NCI-H82 (cell line): ENCODE measurements at regions not wholly inside any gene's neighbourhood (a gene's known extent, or its start where the extent isn't known, plus 50 kb on each side); places are given as distances from the start of the nearest gene placed in this dataset.

Experiments
- DNase-seq: peaks from one replicate; lab custom pipeline; 2025; lab: John Stamatoyannopoulos, UW

DNA sequence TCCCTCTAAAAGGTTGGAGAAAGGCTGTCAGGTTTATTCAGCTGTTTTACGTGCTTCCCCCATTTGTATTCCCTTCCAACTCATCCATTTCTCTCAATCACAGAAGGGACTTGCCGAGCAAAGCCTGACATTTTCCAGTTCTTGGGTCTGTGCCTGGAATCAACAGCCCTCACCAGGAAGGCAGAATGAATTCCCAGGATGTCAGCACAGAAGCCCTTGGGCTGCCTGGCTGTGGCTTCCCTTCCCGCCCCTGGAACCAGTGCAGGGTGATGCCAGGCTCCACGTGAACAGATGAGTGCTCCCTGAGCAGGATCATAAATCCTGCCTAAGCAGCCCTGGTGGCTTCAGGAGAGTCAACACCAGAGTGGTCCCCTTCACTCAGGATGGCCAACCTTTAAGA lies 86.1 kb upstream of the CD83 start:
- DNase-seq: no peak

DNA sequence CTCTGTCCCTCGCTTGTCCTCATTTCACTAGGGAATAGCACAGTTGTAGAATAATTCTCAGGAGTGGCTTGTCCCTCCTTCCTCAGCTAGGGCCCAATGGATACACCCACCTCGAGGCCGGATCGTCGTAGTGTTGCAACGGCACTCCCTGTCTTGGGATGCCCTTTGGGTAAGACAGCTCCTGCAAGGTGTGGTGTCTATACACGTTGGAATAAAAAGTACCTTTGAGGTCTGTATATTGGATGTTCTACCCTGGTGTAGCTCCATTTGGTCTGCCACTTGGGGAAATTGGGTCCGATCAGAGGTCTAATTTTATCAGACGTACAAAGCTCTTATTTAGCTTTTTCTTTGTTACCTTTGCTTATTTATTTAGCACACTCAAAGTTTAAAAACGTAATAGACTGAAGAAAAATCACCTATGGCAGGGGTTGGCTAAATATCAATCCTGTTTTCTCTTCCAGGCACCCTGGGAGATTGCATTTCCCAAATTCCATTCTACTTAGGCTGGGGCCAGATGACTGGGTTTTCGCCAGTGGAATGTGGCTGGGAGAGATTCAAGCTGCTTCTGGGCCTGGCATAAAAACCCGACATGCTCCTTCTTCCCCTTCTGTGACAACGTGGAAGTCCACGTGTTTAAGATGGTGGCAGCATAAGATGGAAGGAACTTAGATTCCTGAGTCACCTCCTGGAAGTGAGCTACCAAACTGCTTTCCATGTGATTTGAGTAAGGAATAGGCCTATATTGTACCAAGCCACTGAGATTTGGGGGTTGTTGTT lies 82.3 kb upstream of the CD83 start:
- DNase-seq: no peak

DNA sequence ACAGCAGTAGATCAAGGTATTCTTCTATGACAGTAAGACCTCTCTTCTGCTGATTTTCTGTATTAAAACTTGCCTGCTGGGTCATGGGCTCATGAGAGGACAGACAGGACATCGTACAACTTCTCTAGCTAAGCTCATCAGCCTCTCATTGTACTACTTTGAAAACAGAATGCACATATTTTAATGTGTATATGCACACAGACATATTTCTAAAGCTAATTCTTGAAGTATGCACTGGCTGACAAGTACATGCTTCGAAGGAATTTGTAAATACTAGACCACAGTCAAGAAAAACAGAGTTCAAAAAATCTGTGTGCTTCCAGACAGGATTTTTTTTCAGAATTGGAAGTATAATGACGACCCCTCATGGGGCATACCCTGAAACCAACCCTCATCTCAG lies 81.7 kb upstream of the CD83 start:
- no peak for DNase-seq

DNA sequence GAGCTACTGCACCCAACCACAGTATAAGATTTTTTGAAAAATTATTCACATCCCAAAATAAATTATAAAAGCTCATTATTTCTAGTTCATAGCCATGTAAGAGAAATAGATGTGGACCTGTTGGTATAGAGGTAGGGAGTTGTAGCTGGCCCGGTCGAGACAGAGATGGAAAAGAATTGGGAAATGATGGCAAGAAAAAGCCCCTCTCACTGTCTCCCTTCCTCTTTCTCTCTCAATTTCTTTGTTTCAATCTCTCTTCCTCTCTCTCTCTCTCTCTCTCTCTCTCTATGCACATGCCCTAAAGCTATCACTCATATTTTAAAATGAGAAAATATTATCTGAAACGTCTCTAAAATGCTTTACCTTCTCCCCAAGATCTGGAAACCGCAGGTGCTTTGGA lies 80.7 kb upstream of the CD83 start:
- no peak for DNase-seq

DNA sequence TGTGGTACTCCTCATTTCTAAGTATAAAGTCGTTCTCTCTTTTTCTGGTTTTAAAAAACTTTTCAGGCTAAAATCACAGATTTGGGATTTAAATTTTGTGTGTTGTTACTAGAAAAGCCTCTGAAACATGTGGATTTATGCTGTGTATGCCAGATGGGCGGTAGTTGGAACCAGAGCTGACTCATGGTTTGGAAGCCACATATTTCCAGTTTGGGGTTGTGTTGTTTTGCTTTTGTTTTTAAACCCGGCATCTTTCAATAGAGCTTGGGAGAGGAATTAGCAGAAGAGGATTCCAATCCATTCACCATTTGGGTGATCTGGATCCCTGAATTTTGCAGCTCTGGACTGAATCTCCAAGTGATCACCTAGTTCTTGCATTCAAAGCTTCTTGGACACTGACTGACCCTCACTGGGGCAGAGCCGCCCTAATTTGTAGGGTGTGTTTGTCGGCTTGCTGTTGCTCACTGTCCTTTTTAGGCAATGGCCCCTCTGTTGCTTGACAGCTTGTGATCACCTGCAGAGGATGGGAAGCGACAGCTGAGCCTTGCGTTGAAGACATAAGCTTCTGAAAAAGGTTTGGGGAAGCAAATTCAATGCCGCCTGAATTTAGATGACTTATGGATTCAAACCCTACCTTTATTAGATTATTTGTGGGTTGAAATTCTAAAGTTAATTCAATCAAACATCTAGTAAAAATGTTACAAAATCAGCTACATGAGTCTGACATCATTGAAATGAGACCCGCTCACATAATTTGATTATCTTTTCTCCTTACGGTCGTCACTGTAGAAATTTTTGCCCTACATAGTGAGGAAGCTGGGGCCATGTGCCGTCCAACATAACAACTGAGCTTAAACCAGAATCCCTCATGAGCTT lies 79.9 kb upstream of the CD83 start:
- DNase-seq: peak; percentile 52

DNA sequence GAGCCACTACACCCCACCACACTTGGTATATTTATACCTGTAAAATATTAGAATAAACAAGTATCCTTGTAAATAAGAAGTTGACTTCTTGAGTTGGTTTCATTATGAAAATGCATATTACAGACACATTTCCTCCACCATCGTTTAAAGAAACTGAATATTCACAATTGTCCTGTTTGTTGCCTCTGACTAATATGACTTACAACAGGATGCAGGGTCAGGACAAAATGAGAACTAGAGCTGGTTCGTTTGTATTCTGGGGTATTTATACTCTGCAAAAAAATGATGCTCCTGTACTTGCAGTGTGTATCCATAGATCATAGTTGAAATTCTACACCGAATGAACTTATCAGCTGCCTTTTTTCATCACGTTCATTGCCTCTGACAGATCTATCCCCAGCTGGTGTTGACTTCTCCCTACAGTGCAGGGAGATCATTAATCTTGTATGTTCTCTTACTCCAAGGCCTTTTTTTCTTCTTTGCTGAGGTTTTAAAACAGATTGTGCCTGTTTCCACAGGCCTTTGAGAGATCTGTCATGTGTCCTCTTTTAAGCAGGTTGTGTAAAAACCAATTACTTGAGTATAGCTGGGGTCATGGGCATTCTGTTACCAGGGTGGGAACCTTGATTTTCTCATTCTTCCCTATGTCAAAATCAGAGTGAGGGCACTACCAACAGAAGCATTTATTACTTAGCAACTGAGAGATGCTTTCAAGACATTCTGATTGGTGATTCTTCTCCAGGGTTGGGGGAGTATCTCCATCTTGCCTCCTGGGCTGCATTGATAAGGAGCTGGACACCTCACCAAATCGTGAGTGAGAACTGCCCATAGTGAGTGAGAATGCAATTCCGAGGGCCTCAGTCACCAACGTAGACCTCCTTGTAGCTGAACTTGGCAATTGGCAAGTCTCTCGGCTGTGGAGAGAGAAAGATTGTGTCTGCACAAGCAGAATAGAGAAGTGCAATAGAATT lies 78.8 kb upstream of the CD83 start:
- peak; percentile 65 for DNase-seq

DNA sequence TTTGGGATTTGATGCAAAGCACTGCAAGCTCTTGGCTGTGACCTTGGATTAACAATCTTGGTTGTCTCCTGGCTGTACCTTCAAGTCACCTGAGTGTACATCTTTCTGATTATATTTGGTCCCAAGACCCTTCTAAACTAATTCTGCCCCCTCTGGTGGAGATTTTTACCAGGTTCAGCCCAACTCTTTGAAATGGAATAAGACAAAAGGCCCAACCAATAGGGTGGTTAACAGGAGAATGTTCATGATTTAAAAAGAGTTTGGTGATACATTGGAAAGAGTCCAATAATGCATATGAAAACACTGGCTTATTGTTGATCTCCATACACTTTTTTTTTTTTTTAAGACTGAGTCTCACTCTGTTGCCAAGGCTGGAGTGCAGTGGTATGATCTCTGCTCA lies 77.5 kb upstream of the CD83 start:
- no peak for DNase-seq

DNA sequence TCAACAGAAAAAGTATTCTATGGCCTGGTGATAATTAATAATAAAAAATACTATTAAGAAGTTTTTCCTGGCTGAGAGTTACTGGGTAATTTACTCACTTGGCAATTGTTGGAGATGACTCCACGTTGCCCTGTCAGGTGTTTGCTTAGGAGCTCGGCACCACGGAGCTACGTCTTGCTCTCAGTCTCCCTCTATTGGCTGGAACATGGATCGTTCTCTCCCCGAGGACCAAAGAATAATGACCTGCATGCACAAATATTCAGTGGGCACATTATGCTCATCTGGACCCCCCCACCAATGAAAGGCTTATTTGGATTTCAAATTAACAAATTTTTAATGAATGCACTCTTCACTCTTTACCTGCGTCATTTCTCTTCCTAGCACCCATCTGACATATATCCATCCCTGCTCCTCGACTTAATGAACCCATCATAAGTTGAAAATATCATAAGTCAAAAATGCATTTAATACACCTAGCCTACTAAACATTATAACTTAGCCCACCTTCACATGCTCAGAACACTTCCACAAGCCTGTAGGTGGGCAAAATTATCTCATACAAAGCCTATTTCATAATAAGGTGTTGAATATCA lies 71.0 kb upstream of the CD83 start:
- peak; percentile 79 for DNase-seq

DNA sequence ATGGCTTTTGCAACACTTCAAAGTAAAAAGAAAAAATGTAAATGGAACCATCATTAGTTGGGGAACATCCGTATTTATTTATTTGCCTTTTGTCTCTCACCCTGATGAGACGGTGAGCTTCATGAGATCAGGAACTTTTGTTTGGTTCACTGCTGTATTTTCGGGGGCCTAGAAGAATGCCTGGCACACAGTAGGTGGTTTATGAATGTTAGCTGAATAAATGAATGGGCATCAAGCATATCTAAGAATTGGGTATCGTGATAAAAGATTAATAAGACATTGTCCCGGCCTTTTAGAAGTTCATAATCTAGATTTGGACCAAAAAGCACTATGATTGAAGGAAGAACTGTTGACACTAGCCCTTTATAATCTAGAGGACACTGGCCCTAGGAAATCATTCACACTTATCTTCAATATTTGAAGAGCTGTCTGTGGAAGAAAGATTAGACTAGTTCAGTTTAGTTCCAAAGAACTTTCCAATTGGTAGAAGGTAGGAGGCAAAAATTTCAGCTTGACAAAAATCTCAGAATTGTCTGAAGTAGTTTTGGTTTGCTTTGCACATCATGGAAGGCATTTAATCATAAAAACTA lies 70.3 kb upstream of the CD83 start:
- no peak for DNase-seq

DNA sequence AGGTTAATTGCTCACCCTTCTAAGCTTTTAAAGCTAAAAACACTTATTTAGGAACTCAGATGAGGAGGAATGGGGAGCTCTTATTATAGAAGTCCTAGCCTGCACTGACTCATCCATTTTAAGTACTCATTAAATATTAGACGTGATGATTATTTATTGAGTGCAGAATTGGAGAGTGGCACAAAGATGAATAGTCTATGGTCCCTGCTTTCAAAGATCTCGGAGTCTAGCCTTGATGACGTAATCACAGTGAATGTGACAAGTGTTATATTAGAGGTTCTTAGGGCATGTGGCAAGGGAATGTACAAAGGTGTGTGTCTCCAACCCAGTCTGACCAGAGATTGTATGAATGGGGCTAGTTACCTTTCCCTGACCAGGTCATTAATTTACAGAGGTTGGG lies 68.7 kb upstream of the CD83 start:
- no peak for DNase-seq

DNA sequence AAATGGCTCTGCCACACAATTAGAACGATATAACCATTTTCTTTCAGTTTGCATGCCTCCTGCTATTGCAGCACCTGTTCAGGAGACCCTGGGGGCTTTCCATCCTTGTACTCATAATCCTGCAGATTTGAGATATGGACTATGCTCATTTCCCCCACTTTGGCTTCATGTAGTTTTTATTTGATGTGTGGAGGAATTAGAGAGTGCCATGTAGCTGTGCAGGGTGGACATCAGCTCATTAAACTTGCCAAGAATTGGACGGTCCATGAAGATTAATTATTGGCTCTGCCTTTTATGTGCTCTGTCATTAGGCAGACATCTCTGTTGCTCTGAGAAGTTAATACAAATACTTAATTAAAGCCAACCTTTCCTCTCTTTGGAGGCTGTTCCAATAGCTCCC lies 66.2 kb upstream of the CD83 start:
- DNase-seq: no peak

DNA sequence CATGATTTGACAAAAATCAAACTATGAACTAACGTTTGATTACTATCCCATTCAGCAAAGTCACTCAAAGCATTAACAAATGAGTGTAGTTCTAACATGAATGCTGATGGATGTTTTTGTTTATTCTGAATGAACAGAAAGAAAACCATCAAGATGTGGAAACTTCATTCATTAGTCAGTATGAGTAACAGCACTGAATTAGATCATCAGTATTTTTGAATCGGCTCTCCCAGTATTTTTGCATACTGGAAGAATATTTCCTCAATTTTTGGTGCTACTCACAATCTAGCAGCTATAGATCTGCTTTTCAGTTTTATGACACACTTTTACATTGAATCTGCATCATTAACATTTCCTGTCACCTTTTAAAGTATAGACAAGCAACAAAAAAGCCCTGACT lies 63.8 kb upstream of the CD83 start:
- no peak for DNase-seq

DNA sequence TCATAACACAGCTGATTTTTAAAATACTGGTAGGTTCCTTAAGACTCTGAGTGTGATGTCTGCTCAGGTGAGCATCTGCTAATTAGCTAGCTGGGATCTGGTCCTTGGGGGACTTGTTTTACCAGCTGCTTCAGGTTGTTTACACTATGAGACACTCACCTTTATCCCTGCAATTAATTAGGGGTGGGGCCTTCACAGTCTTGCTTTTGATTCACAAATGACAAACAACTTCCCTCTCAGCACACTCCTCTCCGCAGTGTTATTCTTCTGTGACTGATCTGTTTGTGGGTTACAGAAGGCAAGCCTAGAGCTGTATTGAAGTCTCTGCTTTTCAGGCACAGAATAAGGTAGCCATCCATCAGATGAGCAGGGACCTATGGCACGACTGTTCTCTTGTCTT lies 62.0 kb upstream of the CD83 start:
- peak; percentile 11 for DNase-seq

DNA sequence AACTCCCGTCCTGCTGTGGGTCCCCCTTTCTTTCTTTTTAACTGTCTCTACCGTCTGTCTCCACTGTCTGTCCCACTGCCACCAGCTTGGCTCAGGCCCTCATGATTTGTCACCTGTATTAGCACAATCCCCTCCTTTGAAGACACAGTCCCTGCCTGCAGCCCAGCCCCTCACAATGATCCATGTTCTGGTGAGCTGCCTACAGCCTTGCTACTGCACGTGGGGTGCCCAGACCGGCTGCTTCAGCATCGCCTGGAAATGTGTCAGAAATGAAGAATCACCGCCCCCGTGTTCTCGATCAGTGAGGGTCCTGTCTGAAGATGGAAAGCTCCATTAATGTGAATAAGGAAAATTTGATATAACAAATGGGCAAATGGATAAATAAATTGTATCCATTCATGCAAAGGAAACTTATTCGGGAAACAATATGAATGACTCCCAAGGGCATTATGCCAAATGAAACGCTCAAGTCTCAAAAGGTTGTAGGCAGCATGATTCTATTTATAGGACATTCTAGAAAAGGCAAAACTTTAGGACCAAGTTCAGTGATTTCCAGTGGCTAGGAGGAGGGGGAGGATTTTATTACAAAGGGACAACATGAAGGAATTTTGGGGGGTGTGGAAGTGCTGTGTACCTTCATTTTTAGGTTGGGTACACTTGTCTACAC lies 59.4 kb upstream of the CD83 start:
- no peak for DNase-seq

DNA sequence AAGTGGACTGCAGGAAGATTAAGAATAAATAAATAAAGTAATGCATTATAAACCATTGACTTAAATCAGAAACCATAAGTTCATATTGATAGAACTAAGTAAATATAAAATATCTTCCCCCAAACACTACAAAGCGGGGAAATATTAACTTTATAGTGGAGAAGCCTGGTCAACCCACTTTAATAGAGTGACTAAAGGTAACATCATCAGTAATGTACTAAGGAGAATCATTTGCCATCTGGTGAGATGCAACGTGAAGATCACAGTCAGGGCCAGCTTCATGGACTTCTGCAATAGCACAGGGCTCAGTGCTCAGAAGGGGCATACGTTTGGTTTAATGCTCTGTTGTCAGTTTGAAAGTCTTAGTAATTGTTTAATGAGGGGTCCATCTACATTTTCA lies 58.8 kb upstream of the CD83 start:
- DNase-seq: no peak

DNA sequence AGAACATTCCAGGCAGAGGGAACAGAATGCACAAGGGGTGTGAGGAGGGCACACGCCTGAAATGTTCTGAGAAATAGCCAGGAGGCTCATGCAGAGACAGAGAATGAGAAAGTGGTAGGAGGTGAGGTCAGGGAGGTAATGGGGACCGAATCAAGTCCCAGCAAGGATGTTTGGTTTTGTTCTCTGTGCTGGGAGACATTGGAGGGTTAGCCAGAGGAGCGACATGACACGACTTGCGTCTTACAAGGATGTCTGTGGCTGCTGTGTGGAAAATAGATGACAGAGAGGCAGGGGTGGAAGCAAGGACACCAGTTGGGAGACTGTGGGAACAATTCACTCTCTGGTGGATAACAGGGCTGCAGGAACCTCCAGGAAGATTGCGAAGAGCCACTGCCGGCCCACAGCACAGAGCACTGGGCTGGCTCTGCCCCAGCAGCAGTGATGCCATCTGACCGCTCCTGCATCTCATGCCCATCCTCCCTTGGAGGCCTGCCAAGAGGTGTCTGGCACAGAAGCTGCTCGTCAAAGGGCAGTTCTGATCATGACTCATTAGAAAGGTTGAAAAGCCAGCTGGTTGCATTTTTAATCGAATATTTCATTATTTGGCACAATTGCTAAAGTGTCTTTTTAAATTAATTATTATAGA lies 57.7 kb upstream of the CD83 start:
- no peak for DNase-seq

DNA sequence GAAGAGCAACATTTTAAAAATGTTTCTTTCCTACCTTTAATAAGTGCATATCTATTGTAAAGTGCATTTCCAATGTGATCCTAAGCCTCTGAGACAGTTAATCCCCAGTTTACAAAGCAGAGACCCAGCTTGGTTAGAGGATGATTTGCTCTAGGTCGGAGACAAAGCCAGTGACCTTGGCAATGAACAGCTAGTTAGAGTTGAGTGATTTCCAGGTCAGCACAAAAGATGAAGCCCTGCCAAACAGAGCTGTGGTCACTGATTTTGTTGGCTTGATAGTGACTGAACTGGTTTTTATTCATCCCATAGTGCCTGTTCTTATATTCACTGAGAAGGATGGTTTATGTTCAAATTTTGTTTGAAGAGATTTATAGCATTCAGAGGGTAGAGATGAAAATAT lies 56.6 kb upstream of the CD83 start:
- peak; percentile 68 for DNase-seq

DNA sequence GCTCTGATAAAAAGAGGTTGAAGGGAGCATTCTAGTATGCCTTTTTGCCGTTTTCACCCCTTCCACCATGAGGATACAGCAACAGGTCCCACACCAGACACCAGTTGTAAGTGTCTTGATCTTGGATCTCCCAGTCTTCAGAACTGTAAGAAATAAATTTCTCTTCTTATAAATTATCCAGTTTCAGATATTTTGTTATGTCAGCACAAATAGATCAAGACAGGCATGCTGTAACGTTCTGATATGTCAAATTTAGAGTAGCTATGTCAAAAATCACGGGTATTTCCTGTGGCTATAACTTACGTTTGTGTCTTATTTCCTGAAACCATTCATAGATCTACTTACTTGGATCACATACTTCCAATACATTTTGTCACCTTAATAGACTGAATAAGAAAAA lies 55.9 kb upstream of the CD83 start:
- DNase-seq: no peak

DNA sequence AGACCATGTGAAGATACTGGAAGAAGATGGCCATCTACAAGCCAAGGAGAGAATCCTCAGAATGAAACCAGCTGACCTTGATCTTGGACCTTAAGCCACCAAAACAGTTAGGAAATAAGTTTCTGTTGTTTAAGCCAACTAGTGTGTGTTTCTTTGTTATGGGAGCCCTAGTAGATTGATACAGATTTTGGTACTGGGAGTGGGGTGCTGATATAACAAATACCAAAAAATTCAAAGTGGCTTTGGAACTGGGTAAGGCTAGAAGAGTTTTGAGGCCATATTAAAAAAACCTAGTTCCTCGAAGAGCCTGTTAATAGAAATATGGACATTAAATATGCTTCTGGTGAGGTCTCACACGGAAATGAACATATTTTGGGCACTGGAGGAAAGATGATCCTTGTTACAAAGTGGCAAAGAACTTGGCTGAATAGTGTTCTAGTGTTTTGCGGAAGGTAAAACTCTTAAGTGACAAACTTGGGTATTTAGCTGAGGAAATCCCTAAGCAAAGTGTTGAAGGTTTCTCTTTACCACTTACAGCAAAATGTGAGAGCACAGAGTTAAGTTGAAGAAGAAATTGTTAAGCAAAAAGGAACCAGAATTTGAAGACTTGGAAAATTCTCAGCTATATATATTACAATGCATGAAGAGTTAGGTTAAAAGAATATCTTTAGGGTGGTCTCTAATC lies 55.1 kb upstream of the CD83 start:
- no peak for DNase-seq

DNA sequence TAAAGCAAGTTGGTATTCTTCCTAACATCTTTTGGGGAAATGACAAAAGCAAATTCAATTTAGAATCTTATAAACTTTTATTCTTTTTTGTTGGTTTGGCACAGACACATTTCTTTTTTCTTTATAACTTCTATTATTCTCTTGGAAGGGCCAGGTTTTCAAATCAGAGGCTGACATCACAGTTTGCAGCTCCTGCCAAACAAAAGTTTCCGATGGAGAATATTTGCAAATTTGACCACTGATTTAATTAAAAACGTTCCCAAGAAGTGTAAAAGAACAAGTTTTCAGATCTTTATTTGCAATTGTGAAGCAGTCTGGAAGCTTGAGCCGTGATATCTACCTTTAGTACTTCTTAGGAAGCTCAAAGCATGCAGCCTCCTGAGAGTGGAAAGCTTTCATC lies 53.8 kb upstream of the CD83 start:
- no peak for DNase-seq
